GM18868 (cell line): ENCODE measurements at regions not wholly inside any gene's neighbourhood (a gene's known extent, or its start where the extent isn't known, plus 50 kb on each side); places are given as distances from the start of the nearest gene placed in this dataset.
"Not testable (repeated sequence)": the region's sequence is repeated elsewhere in the genome, so short reads cannot be mapped to it uniquely, and the experiment has no call there.

Source experiments
- ATAC-seq: cut with Tn5 transposase; IDR thresholded peaks from one replicate; pipeline ENCODE4 v1.9.1; 2021; ENCODE audit warnings: mild to moderate bottlenecking, moderate library complexity; ENCODE audit not compliant: unreplicated experiment

- ATAC-seq, result no peak
Observed at GRCh38 chr1:188117436-188117835, 1288.7 kb downstream of the PLA2G4A start.

- no peak for ATAC-seq
Observed at GRCh38 chr1:188122646-188123045, 1293.9 kb downstream of the PLA2G4A start.

GRCh38 chr1:188127507-188127906, 1298.8 kb downstream of the PLA2G4A start:
- ATAC-seq, result peak; percentile 34

GRCh38 chr1:188128761-188129160, 1300.0 kb downstream of the PLA2G4A start:
- ATAC-seq, result peak; percentile 66

- ATAC-seq, result no peak
Observed at GRCh38 chr1:188129856-188130838, 1301.4 kb downstream of the PLA2G4A start.

GRCh38 chr1:188137221-188137620, 1308.5 kb downstream of the PLA2G4A start:
- ATAC-seq, result no peak

- no peak for ATAC-seq
Observed at GRCh38 chr1:188140958-188141357, 1312.2 kb downstream of the PLA2G4A start.

- ATAC-seq, result no peak
Observed at GRCh38 chr1:188154196-188154595, 1325.4 kb downstream of the PLA2G4A start.

- ATAC-seq, result no peak
Observed at GRCh38 chr1:188154761-188155160, 1326.0 kb downstream of the PLA2G4A start.

- no peak for ATAC-seq
Observed at GRCh38 chr1:188155261-188155660, 1326.5 kb downstream of the PLA2G4A start.

- ATAC-seq, result no peak
Observed at GRCh38 chr1:188164459-188164858, 1335.7 kb downstream of the PLA2G4A start.

- ATAC-seq, result no peak
Observed at GRCh38 chr1:188166654-188167053, 1337.9 kb downstream of the PLA2G4A start.

GRCh38 chr1:188169971-188170370, 1341.2 kb downstream of the PLA2G4A start:
- no peak for ATAC-seq

GRCh38 chr1:188170411-188170810, 1341.7 kb downstream of the PLA2G4A start:
- ATAC-seq, result no peak

GRCh38 chr1:188170935-188171334, 1342.2 kb downstream of the PLA2G4A start:
- ATAC-seq, result no peak

GRCh38 chr1:188182063-188182462, 1353.3 kb downstream of the PLA2G4A start:
- ATAC-seq, result not testable (repeated sequence)

- ATAC-seq, result no peak
Observed at GRCh38 chr1:188188317-188188716, 1359.6 kb downstream of the PLA2G4A start.

GRCh38 chr1:188194916-188195315, 1366.2 kb downstream of the PLA2G4A start:
- ATAC-seq, result no peak

GRCh38 chr1:188218289-188218688, 1389.5 kb downstream of the PLA2G4A start:
- ATAC-seq, result no peak

- ATAC-seq, result no peak
Observed at GRCh38 chr1:188220051-188220450, 1391.3 kb downstream of the PLA2G4A start.

- no peak for ATAC-seq
Observed at GRCh38 chr1:188224263-188224662, 1395.5 kb downstream of the PLA2G4A start.

- ATAC-seq, result no peak
Observed at GRCh38 chr1:188225975-188226374, 1397.2 kb downstream of the PLA2G4A start.
